Colonic mucosa (tissue), 4 donors: ENCODE measurements at regions not wholly inside any gene's neighbourhood (a gene's known extent, or its start where the extent isn't known, plus 50 kb on each side); places are given as distances from the start of the nearest gene placed in this dataset.

Experiments used
- DNase-seq: peaks from one replicate; pipeline ENCODE4 v3.0.0-alpha.2; 2020
- H3K27ac ChIP-seq: fragments of 200-600 bp; one replicate; pipeline ENCODE4 v1.8.0; 2021
- H3K27me3 ChIP-seq: fragments of 200-600 bp; one replicate; pipeline ENCODE4 v1.8.0; 2021
- H3K36me3 ChIP-seq: fragments of 200-600 bp; one replicate; pipeline ENCODE4 v1.8.0; 2021
- H3K4me1 ChIP-seq: fragments of 200-600 bp; one replicate; pipeline ENCODE4 v1.8.0; 2021; ENCODE audit warnings: mild to moderate bottlenecking
- H3K4me3 ChIP-seq: fragments of 200-600 bp; one replicate; pipeline ENCODE4 v1.8.0; 2021
- H3K9ac ChIP-seq, 2 donors: one replicate each; pipeline ENCODE4 v1.7.0; 2013; ENCODE audit warnings: control low read depth in 2 of 2, low read depth in 2 of 2, low read length in 2 of 2
- H3K9me3 ChIP-seq: fragments of 200-600 bp; one replicate; pipeline ENCODE4 v1.8.0; 2021
- intact Hi-C: fragments of 100-400 bp; cut with DNase I; formaldehyde crosslinking; loops from one replicate; pipeline ENCODE4 v1.14.1; 2022
- TF ChIP-seq, protein P1 (sequence below): fragments of 200-600 bp; IDR thresholded peaks from one replicate; pipeline ENCODE4 v1.8.0; 2022; ENCODE audit warnings: antibody characterized with exemption, mild to moderate bottlenecking
- donor health status: healthy.
- donor health status: DM: no; HTN: no; CAD: no.
- donor health status: DM: no; HTN: no; CAD: no.

DNA sequence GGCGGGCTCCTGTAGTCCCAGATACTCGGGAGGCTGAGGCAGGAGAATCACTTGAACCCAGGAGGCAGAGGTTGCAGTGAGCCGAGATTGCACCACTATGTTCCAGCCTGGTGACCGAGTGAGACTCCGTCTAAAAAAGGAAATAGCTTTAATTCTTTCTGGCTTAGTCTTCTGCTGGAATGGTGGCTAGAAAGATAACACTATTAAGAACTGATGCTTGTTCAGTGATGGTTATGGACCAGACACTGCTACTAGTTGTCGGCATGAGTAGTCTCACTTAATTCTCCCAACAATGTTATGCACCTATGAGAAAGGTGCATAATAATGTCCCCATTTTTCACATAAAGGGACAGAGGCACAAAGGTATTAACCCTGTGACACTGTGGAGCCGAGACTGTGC is 188.7 kb downstream of the HS3ST3A1 start:
- no peak overlapping the region for H3K4me3 ChIP-seq
- intact Hi-C loops, result no loop called here
- H3K9ac ChIP-seq, result no peak overlapping the region
- no peak overlapping the region for H3K27ac ChIP-seq
- TF ChIP-seq, protein P1, sequence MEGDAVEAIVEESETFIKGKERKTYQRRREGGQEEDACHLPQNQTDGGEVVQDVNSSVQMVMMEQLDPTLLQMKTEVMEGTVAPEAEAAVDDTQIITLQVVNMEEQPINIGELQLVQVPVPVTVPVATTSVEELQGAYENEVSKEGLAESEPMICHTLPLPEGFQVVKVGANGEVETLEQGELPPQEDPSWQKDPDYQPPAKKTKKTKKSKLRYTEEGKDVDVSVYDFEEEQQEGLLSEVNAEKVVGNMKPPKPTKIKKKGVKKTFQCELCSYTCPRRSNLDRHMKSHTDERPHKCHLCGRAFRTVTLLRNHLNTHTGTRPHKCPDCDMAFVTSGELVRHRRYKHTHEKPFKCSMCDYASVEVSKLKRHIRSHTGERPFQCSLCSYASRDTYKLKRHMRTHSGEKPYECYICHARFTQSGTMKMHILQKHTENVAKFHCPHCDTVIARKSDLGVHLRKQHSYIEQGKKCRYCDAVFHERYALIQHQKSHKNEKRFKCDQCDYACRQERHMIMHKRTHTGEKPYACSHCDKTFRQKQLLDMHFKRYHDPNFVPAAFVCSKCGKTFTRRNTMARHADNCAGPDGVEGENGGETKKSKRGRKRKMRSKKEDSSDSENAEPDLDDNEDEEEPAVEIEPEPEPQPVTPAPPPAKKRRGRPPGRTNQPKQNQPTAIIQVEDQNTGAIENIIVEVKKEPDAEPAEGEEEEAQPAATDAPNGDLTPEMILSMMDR, result no peak
- no peaks in the 10 kb centered on the region for H3K27me3 ChIP-seq
- H3K9me3 ChIP-seq, result no peaks in the 10 kb centered on the region
- H3K4me1 ChIP-seq, result no peaks in the 10 kb centered on the region
- no peaks in the 10 kb centered on the region for H3K36me3 ChIP-seq
- DNase-seq, result no peak

DNA sequence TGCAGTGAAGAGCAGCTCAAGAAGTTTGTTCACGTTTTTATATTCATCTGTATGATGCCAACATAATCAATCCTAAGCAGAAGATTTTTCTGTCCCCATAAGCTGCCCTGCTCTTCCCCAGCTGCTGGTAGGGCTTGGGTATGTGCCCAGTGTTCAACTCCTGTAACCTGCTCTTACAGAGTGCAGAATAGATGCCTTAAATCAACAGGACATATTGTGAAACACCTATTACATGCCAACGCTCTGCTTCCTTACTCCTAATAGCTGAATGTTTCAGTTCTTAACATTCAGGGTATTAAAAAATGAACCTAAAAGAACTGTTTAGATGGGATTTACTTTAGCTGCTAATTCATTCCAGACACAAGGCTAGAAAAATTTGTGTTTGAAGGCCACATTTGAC is 190.9 kb downstream of the HS3ST3A1 start:
- no peak for DNase-seq
- Histone ChIP-seq H3K27ac (no peak overlapping the region), H3K4me1 (no peaks in the 10 kb centered on the region), H3K9ac (no peak overlapping the region), H3K36me3 (no peaks in the 10 kb centered on the region), H3K9me3 (no peaks in the 10 kb centered on the region), H3K27me3 (no peaks in the 10 kb centered on the region), H3K4me3 (no peak overlapping the region)
- intact Hi-C loops, result no loop called here
- TF ChIP-seq, protein P1, result no peak

DNA sequence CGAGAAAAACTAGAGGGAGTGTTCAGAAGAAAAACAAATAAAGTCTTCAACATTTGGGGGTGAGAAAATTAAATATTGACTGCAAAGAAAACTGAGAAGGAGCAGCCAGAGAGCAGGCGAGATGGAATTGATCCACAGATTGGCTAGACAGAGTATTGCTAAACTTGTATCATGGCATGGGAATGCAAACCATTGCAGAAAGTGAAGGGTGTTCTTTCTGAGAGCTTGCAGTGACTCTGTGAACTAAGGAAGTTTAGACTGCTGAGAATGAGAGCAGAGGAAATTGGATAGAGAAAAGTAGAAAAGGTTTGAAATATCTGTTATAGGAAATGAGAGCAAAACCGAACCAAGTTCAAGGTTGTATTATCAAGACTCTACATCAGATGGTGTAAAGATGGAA is 191.5 kb downstream of the HS3ST3A1 start:
- Histone ChIP-seq H3K27me3 (no peaks in the 10 kb centered on the region), H3K4me1 (no peaks in the 10 kb centered on the region), H3K27ac (no peak overlapping the region), H3K9me3 (no peaks in the 10 kb centered on the region), H3K36me3 (no peaks in the 10 kb centered on the region), H3K4me3 (no peak overlapping the region), H3K9ac (no peak overlapping the region)
- intact Hi-C loops, result no loop called here
- TF ChIP-seq, protein P1, result no peak
- DNase-seq, result no peak

DNA sequence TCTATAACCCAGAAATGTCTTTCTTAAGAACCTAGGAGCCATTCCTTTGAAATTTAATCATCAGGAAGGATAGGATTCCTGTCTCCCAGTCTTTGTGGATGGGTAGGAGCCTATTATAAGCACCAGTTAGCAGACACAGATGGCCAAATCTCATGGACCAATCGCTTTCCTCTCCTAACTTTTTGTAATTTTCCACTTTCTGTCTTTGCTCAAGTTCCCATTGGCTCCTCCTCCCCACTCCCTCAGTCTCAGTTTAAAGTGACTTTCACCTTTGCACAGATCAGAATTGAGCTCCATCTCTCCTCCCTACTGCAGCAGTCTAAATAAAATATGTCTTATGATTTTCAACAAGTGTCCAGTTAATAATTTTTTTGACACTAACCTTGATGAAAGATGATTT is 192.3 kb downstream of the HS3ST3A1 start:
- DNase-seq, result no peak
- no peaks in the 10 kb centered on the region for H3K9me3 ChIP-seq
- intact Hi-C loops, result no loop called here

DNA sequence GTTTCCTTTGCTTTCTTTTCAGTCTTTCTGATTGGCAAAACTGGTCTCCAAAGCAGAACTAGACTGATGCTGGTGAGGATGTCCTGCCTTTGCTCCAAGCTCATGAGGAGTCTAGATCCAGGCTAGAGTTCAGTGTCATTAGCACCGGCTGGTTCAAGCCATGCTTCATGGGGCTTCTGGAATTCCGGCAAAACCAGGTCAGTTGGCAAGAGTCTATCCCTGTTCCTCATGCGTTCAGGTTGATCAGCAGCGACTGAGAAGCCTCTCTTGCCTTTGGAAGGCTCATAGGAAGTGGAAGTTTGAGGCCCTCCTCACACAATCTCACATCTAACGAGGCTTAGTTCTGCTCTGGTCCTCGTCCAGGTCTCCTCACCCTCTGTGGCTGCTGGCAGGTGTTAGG is 194.3 kb downstream of the HS3ST3A1 start:
- intact Hi-C loops, result no loop called here
- no peaks in the 10 kb centered on the region for H3K27me3 ChIP-seq
- no peak overlapping the region for H3K9ac ChIP-seq
- no peaks in the 10 kb centered on the region for H3K36me3 ChIP-seq
- no peak overlapping the region for H3K4me3 ChIP-seq
- TF ChIP-seq, protein P1, result no peak
- H3K27ac ChIP-seq, result no peak overlapping the region
- no peak for DNase-seq
- H3K9me3 ChIP-seq, result no peaks in the 10 kb centered on the region
- no peaks in the 10 kb centered on the region for H3K4me1 ChIP-seq

More for the DNA sequence above, 192.3 kb downstream of the HS3ST3A1 start:
- Histone ChIP-seq H3K36me3 (no peaks in the 10 kb centered on the region), H3K4me3 (no peak overlapping the region), H3K27ac (no peak overlapping the region), H3K9ac (no peak overlapping the region), H3K27me3 (no peaks in the 10 kb centered on the region), H3K4me1 (no peaks in the 10 kb centered on the region)
- TF ChIP-seq, protein P1, result no peak

DNA sequence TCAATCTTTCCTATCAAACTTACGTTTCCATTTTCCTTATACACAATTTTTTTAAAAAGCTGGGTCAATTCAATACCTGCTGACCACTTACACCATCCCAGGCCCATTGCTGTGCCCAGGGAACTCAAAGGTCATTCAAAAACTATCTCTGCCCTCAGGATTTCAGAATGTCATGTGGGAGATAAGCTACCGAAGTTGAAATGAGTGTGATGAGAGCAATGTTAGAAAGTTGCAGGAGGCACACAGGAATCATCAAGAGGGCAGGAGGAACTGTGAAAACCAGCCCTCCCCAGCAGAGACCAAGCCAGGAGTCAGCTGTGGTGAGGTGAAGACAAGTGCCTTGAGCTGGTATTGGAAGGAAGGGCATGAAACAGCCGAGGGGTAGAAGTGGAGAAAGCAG is 195.9 kb downstream of the HS3ST3A1 start:
- TF ChIP-seq, protein P1, result no peak
- intact Hi-C loops, result no loop called here
- Histone ChIP-seq H3K9ac (no peak overlapping the region), H3K4me3 (no peak overlapping the region), H3K27me3 (no peaks in the 10 kb centered on the region), H3K36me3 (no peaks in the 10 kb centered on the region), H3K4me1 (no peaks in the 10 kb centered on the region), H3K27ac (no peak overlapping the region), H3K9me3 (no peaks in the 10 kb centered on the region)
- no peak for DNase-seq
